HG03378 (cell line): ENCODE measurements at regions not wholly inside any gene's neighbourhood (a gene's known extent, or its start where the extent isn't known, plus 50 kb on each side); places are given as distances from the start of the nearest gene placed in this dataset.
"Not testable (repeated sequence)": the region's sequence is repeated elsewhere in the genome, so short reads cannot be mapped to it uniquely, and the experiment has no call there.

Experiments used
- ATAC-seq: cut with Tn5 transposase; IDR thresholded peaks from one replicate; pipeline ENCODE4 v1.9.1; 2021; ENCODE audit warnings: mild to moderate bottlenecking, moderate library complexity; ENCODE audit not compliant: unreplicated experiment

DNA sequence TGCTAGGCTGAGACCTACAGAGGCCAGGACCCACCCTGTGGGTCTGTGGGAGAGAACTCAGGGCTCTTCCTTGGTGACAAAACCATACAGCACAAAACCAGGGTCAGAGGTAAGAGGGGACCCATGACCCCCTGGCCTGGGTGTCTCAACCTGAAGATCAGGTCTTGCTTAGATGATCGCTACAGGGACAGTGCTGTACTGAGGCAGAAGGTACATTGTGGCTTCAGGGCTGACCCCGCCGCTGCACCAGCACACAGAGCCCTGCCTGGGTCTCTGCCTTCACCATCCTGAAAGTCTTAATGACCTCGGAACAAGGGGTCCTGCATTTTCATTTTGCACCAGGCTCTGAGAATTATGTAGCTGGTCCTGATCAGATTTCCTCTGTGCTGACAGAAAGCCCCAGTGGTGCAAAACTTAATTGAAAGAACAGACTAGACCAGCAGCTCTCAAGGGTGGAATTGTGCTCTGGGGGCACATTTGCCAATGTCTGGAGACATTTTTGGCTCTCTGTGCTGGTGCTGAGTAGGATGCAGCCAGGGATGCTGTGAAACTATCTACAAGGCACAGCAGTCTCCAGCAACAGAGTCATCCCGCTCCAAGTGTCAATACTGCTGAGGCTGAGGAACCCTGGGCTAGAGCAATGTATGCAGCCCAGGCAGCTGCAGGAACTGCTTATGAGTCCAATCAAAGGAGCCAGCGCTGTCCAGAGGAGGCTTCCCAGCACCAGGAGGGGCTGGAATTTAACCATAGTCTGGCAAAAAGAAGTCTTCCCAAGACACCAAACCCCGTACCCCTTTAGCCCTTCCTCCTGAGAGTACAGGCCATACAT, 254.9 kb downstream of the ERMARD start:
- ATAC-seq, result no peak

DNA sequence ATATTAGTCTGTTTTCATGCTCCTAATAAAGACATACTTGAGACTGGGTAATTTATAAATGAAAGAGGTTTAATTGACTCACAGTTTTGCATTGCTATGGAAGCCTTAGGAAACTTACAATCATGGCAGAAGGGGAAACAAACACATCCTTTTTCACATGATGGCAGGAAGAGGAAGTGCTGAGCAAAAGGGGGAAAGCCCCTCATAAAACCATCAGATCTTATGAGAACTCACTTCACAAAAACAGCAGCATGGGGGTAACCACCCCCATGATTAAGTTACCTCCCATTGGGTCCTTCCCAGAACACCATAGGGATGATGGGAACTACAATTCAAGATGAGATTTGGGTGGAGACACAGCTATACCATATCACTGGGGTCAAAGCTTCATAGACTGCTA, 254.2 kb downstream of the ERMARD start:
- ATAC-seq, result no peak

DNA sequence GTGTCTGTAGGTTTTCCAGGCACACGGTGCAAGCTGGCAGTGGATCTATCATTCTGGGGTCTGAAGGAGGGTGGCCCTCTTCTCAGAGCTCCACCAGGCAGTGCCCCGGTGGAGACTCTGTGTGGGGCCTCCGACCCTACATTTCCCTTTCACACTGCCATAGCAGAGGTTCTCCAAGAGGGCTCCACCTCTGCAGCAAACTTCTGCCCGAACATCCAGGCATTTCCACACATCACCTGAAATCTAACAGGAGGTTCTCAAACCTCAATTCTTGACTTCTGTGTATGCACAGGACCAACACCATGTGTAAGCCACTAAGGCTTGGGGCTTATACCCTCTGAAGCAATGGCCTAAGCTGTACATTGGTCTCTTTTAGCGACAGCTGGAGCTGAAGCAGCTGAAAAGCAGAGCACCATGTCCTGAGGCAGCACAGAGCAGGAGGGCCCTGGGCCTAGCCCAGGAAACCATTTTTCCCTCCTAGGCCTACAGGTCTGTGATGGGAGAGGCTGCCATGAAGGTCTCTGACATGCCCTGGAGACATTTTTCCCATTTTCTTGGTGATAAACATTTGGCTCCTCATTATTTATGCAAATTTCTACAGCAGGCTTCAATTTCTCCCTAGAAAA, 253.3 kb downstream of the ERMARD start:
- no peak for ATAC-seq

DNA sequence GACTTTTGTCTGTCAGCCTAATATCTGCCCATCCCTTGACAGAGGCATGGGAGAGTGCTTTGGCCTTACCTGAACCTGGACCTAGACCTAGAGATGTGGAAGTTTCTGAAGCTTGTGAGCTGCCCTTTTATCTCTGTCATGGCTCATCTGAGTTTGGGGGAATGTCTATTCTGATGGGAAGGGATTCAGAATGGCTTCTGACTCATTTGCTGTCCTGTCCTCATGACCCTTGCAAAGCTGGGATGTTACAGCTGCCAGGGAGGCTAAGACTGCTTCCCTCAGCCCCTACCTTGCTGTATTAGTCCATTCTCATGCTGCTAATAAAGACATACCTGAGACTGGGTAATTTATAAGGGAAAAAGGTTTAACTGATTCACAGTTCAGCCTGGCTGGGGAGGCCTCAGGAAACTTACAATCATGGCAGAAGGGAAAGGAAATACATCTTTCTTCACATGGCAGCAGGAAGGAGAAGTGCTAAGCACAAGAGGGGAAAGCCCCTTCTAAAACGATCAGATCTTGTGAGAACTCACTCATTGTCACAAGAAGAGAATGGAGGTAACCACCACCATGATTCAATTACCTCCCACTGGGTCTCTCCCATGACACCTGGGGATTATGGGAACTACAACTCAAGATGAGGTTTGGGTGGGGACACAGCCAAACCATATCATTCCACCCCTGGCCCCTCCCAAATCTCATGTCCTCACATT, 252.2 kb downstream of the ERMARD start:
- no peak for ATAC-seq

GRCh38 chr6:170003027-170003426, 251.6 kb downstream of the ERMARD start:
- no peak for ATAC-seq

DNA sequence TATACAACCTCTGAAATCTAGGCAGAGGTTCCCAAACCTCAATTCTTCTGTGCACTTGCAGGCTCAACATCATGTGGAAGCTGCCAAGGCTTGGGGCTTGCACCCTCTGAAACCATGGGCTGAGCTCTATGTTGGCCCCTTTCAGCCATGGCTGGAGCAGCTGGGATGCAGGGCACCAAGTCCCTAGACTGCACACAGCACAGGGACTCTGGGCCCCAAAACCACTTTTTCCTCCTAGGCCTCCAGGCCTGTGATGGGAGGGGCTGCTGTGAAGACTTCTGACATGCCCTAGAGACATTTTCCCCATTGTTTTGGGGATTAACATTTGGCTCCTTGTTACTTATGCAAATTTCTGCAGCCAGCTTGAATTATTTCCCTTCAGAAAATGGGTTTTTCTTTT, 250.4 kb downstream of the ERMARD start:
- ATAC-seq, result not testable (repeated sequence)

GRCh38 chr6:170000071-170000843, 248.8 kb downstream of the ERMARD start:
- ATAC-seq, result no peak

DNA sequence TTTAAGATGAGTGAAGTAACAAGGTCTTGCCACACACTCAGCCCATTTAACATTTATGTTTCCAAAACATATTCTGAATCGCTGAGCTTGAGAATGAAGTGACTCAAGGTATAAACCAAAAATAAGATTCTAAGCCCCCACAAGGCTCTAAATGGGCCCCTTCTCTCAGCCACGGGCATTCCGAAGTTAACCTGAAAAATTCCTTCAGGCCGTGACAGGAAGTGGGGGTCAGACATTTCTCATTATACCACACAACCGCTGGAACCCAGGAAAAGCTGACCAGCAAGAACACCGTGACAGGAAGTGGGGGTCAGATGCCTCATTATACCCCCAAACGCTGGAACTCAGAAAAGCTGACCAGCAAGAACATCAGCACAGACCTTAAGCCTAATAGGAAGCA, 247.9 kb downstream of the ERMARD start:
- no peak for ATAC-seq

GRCh38 chr6:169998457-169998856, 247.0 kb downstream of the ERMARD start:
- no peak for ATAC-seq

GRCh38 chr6:169997930-169998218, 246.5 kb downstream of the ERMARD start:
- ATAC-seq, result no peak

DNA sequence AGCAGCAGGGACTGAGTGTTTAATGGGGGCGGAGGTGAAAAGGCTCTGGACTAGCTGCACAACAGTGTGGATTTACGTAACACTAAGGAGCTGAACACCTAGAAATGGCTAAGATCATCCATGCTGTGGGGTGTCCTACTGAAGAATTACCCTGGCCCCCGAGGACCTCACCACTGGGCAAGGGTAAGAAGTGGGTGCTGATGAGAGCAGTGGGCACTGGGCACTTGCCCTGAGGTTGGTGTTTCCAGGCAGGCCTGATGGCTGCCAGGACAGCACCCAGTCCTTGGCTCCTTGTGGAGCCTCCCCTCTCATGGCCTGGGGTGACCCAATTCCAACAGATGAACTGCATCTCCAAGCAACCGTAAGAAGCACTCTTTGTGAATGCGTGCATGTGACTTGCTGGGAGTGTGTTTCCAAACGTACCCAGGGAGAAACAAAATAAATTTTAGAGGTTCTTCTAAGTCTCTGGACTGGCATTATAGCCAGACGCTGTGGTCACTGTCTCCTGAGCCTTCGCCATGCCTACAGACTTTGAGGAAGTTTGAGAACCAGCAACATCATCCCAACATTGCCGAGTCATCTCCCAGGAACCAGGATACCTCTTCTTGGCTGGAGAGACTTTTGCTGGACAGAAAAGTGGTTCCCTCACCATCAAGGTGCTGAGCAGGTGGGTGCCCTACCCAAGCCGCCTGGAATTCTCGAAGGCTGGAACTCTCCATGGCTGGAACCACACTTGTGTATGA, 245.9 kb downstream of the ERMARD start:
- ATAC-seq, result no peak

- no peak for ATAC-seq
These were observed 245.1 kb downstream of the ERMARD start for GRCh38 chr6:169996378-169997051.

DNA sequence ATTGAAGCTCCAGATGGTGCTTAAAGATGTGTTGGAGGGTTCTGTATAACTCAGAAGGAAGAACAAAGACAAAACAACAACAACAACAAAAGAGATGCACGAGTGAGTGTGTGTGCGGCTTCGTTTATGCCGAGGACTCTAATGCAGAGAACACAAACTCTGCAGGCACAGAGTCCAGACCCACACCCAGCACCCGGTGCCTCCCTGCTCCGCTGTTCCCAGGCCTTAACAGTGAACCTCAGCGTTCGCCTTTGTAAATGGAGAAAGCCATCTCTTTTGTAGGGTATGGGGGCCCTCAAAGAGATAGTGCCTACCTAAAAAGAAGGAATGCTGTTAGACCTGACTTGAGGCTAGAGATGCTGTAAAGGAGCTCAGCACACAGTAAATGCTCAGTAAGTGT, 243.3 kb downstream of the ERMARD start:
- ATAC-seq, result no peak

DNA sequence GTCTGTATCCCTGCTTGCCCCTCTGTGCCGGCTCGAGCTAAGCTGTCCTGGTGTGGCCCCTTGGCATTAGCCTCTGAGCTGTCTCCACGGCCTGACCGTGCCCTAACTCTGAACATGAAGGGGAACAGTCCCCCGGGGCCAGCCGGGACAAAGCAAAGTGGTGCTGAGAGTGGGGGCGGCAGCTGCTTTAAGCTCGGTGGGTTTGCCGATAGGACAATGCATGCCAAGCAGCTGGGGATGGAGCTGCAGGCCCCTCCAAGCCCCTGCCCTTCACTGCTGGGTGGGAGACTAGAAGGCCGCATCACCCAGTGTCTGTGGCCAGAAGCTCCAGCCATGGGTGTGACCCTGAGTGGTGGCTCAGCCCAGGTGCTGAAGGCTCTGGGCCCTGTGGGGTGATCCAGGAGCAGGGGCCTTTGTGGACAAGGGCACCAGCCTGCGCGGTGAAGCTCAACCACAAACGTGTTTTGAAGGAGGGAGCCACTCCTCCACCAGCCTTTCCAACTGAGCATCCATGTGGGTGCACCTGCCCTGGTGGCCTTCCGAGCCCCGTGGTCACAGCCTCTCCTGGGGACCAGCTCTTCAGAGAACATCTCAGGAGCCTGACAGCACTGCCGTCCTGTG, 242.5 kb downstream of the ERMARD start:
- no peak for ATAC-seq

GRCh38 chr6:169991913-169992312, 240.5 kb downstream of the ERMARD start:
- ATAC-seq, result no peak

DNA sequence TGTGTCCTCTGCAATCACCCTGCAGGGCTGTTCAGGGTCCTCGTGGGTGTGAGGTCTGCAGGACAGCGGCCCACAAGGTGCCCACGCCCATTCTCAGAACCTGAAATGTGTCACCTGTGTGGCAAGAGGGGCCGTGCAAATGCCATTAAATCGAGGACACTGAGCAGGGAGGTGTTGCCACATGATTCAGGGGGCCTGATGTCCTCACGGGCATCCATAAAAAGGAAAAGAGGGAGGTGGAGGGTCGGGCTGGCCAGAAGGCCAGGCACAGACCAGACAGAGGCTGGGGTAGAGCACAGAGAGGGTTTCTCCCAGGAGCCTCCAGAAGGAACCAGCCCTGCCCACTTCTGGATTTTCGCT, 239.6 kb downstream of the ERMARD start:
- no peak for ATAC-seq

DNA sequence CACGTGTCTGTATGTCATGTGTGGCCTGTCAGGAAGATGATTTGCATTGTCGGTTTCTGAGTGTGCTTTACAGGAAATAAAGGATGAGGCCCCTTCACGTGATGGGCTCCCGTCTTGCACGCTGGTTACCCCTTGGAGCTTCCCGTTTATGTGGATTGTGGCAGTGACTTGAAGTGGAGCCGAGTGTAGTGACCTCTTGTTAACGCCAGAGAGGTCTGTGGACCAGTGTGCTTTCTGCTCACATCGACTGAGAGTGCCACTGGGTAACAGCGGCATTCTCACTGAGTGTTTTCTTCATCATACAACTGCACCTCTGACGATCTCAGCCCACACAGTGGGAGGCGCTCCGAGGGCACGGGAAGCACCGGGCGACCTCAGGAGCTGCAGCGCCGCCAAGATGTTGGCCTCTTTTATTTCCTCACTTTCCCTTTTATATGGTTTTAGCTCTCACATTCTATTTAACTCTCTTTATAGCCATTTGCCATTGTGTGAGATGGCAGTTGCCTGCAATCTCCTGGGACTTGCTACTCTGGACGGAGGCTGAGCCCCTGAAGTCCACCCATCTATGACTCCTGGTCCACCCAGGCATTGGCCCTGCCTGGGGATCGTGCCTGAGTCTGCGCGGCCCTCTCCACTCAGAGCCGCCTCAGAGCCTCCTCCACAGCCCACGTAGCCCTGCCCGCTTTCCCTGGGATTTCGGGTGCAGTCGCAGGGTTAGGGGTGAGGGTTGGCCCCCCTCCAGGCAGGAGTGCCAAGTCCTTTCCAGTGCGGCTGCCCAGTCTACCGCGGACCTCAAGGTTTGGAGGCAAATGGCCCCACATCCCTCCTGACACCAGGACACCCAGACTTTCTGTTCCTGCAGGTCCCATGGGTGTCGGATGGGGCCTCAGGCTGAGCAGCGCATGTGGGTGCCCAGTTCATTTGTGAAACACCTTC, 238.9 kb downstream of the ERMARD start:
- ATAC-seq, result peak; percentile 82

DNA sequence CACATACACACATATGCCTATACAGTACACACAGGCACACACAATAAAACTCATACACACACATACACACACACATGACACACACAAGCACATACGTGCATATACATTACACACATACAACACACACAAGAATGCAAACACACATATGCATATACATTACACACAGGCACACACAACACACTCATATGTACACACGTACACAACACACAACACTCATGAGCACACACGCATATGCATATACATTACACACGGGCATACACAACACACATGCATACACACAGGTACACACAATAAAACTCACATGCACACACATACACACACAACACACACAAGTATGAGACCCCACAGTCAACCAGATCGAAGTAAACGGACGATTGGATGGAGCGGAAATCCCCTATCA, 238.2 kb downstream of the ERMARD start:
- ATAC-seq, result no peak
